PC-9 (cell line): ENCODE measurements at regions not wholly inside any gene's neighbourhood (a gene's known extent, or its start where the extent isn't known, plus 50 kb on each side); places are given as distances from the start of the nearest gene placed in this dataset.

ENCODE experiments used
- BruUV-seq: library from RNA; stranded (reverse); fragments of 400-500 nt; replicated peaks from 2 replicates; lab custom pipeline; 2021; lab: Mats Ljungman, UMichigan
- CTCF ChIA-PET: fragments of 300-600 bp; sonication (Branson Sonifier 250); formaldehyde crosslinking; loops from one replicate; lab custom pipeline; 2022; ENCODE audit warnings: antibody characterized with exemption; lab: Charles Lee
- POLR2A ChIA-PET: fragments of 300-600 bp; sonication (Branson Sonifier 250); formaldehyde crosslinking; loops from one replicate; lab custom pipeline; 2022; ENCODE audit warnings: antibody characterized with exemption; ENCODE audit not compliant: unreplicated experiment; lab: Charles Lee
- DNase-seq, 2 experiments: peaks; one replicate each; pipeline versions ENCODE4 v3.0.0 to v3.0.0-alpha.2; 2015 to 2022; ENCODE audit warnings: mixed read lengths in 1 of 2
- H2AFZ ChIP-seq: fragments of 200-600 bp; sonication (generic); 2 replicates; pipeline ENCODE4 v1.8.1; 2017; ENCODE audit warnings: antibody characterized with exemption
- H3F3A ChIP-seq: fragments of 200-600 bp; sonication (generic); 2 replicates; pipeline ENCODE4 v1.8.1; 2017; ENCODE audit warnings: antibody characterized with exemption, mild to moderate bottlenecking, low read depth; ENCODE audit not compliant: insufficient read depth
- H3K27ac ChIP-seq: fragments of 200-600 bp; sonication (generic); 2 replicates; pipeline ENCODE4 v1.6.1; 2016; ENCODE audit warnings: mixed run types
- H3K27me3 ChIP-seq: fragments of 200-600 bp; sonication (generic); 2 replicates; pipeline ENCODE4 v1.6.1; 2016; ENCODE audit warnings: low read depth, mixed run types; ENCODE audit not compliant: insufficient read depth
- H3K36me3 ChIP-seq: fragments of 200-600 bp; sonication (generic); 2 replicates; pipeline ENCODE4 v1.6.1; 2016; ENCODE audit warnings: low read depth, mixed run types
- H3K4me1 ChIP-seq: fragments of 200-600 bp; sonication (generic); replicated peaks from 2 replicates; pipeline ENCODE4 v1.6.1; 2016; ENCODE audit warnings: mixed run types; ENCODE audit not compliant: insufficient read depth
- H3K4me2 ChIP-seq: fragments of 200-600 bp; sonication (generic); 2 replicates; pipeline ENCODE4 v1.6.1; 2017; ENCODE audit warnings: mixed run types
- H3K4me3 ChIP-seq: fragments of 200-600 bp; sonication (generic); 2 replicates; pipeline ENCODE4 v1.6.1; 2016; ENCODE audit warnings: mixed run types
- H3K79me2 ChIP-seq: fragments of 200-600 bp; sonication (generic); 2 replicates; pipeline ENCODE4 v1.6.1; 2017; ENCODE audit warnings: low read depth, mixed run types
- H3K9me2 ChIP-seq: fragments of 200-600 bp; sonication (generic); 2 replicates; pipeline ENCODE4 v1.8.1; 2017; ENCODE audit warnings: mild to moderate bottlenecking; ENCODE audit not compliant: insufficient read depth
- H3K9me3 ChIP-seq: fragments of 200-600 bp; sonication (generic); 2 replicates; pipeline ENCODE4 v1.8.1; 2016; ENCODE audit warnings: low read depth; ENCODE audit not compliant: insufficient read depth
- H4K20me1 ChIP-seq: fragments of 200-600 bp; sonication (generic); 2 replicates; pipeline ENCODE4 v1.8.1; 2017; ENCODE audit not compliant: insufficient read depth
- CTCF ChIP-seq: fragments of 200-600 bp; sonication (generic); conservative IDR thresholded peaks from 2 replicates; pipeline ENCODE4 v1.6.1; 2017; ENCODE audit warnings: mixed run types, antibody characterized with exemption, mild to moderate bottlenecking, moderate library complexity
- EZH2 ChIP-seq: fragments of 200-600 bp; sonication (generic); IDR thresholded peaks from 2 replicates; pipeline ENCODE4 v1.8.0; 2017; ENCODE audit warnings: antibody characterized with exemption, low read depth
- intact Hi-C: fragments of 100-400 bp; cut with micrococcal nuclease; formaldehyde crosslinking; loops from one replicate; pipeline ENCODE4 v1.10.0; 2022; ENCODE audit not compliant: unreplicated experiment

GRCh38 chr4:175469514-175469913 lies 342.6 kb downstream of the GPM6A start:
- intact Hi-C loops, result no loop called here
- TF ChIP-seq CTCF (no peak), EZH2 (no peak)
- Histone ChIP-seq H3K36me3 (no peaks in the 10 kb centered on the region), H2AFZ (no peak overlapping the region), H3K4me1 (peaks cover 6% of the 10 kb centered on the region; the same call in 1 of the 2 replicates), H3K4me3 (no peak overlapping the region), H3K9me2 (no peaks in the 10 kb centered on the region), H3F3A (0 out of 2 replicates have a peak, but pooled peaks cover 6% of the 10 kb centered on the region), H3K27me3 (no peaks in the 10 kb centered on the region), H3K9me3 (no peaks in the 10 kb centered on the region), H3K27ac (peak overlapping the region; percentile 49; the same call in 1 of the 2 replicates), H4K20me1 (no peaks in the 10 kb centered on the region), H3K4me2 (no peak overlapping the region), H3K79me2 (no peaks in the 10 kb centered on the region)
- no TSS peak for BruUV-seq
- ChIA-PET POLR2A (no interaction called here), CTCF (no interaction called here)
- peak; percentile 37 to 45 for DNase-seq

GRCh38 chr4:175470131-175470530 lies 341.9 kb downstream of the GPM6A start:
- intact Hi-C loops, result no loop called here
- H3K4me2 ChIP-seq, result 0 out of 2 replicates have a peak overlapping the region, but pooled peaks have one; percentile 2
- POLR2A ChIA-PET, result no interaction called here
- peak in 1 of 2 experiments; percentile 46 for DNase-seq
- H3K4me1 ChIP-seq, result peaks cover 6% of the 10 kb centered on the region; the same call in 1 of the 2 replicates
- CTCF ChIA-PET, result no interaction called here
- no peaks in the 10 kb centered on the region for H3K9me3 ChIP-seq
- H3K79me2 ChIP-seq, result no peaks in the 10 kb centered on the region
- H4K20me1 ChIP-seq, result no peaks in the 10 kb centered on the region
- H3K4me3 ChIP-seq, result no peak overlapping the region
- no peaks in the 10 kb centered on the region for H3K9me2 ChIP-seq
- H3K27me3 ChIP-seq, result no peaks in the 10 kb centered on the region
- peak overlapping the region; percentile 49; the same call in 1 of the 2 replicates for H3K27ac ChIP-seq
- H3K36me3 ChIP-seq, result no peaks in the 10 kb centered on the region
- H2AFZ ChIP-seq, result no peak overlapping the region
- BruUV-seq, result no TSS peak
- TF ChIP-seq CTCF (no peak), EZH2 (no peak)
- H3F3A ChIP-seq, result 0 out of 2 replicates have a peak, but pooled peaks cover 6% of the 10 kb centered on the region

DNA sequence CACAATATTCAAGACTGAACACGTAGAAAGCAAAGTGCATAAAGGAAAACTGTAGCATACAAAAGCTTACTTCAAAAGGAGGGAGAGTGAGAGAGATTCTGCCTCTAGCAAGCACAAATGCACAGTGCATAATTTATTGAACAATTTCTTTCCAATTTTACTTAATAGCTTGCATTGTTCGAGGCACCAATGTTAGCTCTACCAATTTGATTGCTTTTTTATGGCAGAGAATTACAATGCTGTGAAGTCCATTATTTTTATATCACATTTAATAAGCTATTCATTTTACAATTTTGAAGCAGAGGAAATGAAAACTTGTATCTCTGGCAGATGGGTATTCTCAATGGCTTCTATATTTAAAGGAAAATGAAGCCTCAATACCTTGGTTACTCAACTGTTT lies 331.7 kb downstream of the GPM6A start:
- POLR2A ChIA-PET, result no interaction called here
- intact Hi-C loops, result no loop called here
- H4K20me1 ChIP-seq, result no peaks in the 10 kb centered on the region
- H3K4me1 ChIP-seq, result no peaks in the 10 kb centered on the region
- no TSS peak for BruUV-seq
- no peaks in the 10 kb centered on the region; the same call in 1 of the 2 replicates for H3K9me3 ChIP-seq
- H2AFZ ChIP-seq, result no peak overlapping the region
- no peaks in the 10 kb centered on the region for H3K27me3 ChIP-seq
- DNase-seq, result no peak
- TF ChIP-seq CTCF, result no peak
- no peak for TF ChIP-seq EZH2
- no peak overlapping the region for H3K4me2 ChIP-seq
- H3K79me2 ChIP-seq, result no peaks in the 10 kb centered on the region
- no peak overlapping the region for H3K4me3 ChIP-seq
- H3F3A ChIP-seq, result no peaks in the 10 kb centered on the region
- CTCF ChIA-PET, result no interaction called here
- H3K9me2 ChIP-seq, result no peaks in the 10 kb centered on the region
- H3K27ac ChIP-seq, result no peak overlapping the region
- H3K36me3 ChIP-seq, result no peaks in the 10 kb centered on the region
